SH-SY5Y (cell line): ENCODE measurements at regions not wholly inside any gene's neighbourhood (a gene's known extent, or its start where the extent isn't known, plus 50 kb on each side); places are given as distances from the start of the nearest gene placed in this dataset.

Experiments
- GATA2 ChIP-seq: IDR thresholded peaks from 2 replicates; pipeline ENCODE4 v1.6.1; 2011; ENCODE audit warnings: mild to moderate bottlenecking, low read depth, low read length
- GATA3 ChIP-seq: IDR thresholded peaks from 2 replicates; pipeline ENCODE4 v1.6.1; 2011; ENCODE audit warnings: low read depth, mild to moderate bottlenecking, low read length, moderate library complexity

DNA sequence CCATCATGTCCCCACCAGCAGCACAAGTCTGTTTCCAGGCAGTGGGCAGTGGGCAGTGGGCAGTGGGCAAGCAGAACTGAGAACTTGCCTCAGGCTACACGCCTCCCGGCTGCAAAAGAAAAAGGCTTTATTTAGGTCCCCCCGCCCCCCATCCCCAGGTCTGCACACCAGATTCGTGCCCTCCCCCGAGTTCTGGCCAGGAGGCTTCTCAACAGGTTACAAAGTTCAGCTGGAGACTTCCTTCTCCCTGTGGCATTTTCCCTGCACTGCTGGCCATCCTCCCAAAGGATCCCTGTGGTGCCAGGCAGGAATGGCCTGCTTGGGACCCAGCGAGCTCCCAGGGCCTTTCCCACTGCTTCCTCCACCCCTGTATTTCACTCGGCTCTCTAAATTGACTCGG, 97.0 kb upstream of the TRIM2 start:
- TF ChIP-seq GATA2 (no peak), GATA3 (no peak)

- TF ChIP-seq GATA3: no peak
- no peak for TF ChIP-seq GATA2
Observed at GRCh38 chr4:153109296-153109849, 94.9 kb upstream of the TRIM2 start.

- TF ChIP-seq GATA3: no peak
- TF ChIP-seq GATA2: no peak
Observed at GRCh38 chr4:153110739-153111138, 93.5 kb upstream of the TRIM2 start.

GRCh38 chr4:153111426-153112040, 92.7 kb upstream of the TRIM2 start:
- TF ChIP-seq GATA3 (no peak), GATA2 (no peak)

DNA sequence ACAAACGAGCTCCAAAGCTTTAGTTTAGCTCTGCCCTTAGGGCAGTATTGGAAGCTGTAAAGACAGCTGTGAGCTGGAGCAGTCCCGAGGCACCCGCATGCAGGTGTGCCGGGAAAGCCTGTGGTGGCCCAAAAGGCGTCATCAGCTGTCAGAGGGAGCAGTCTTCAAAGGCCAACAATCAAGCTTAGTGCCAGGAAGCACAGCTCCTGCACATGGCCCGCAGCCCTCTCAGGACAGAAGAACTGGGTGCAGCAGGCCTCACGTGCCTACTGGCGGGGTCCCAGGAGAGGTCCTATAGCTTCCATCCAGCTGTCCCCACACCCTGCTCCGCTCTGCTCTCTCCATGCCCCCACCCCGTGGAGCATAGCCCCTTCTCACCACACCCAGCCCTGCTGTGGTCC, 92.2 kb upstream of the TRIM2 start:
- no peak for TF ChIP-seq GATA2
- TF ChIP-seq GATA3: no peak

DNA sequence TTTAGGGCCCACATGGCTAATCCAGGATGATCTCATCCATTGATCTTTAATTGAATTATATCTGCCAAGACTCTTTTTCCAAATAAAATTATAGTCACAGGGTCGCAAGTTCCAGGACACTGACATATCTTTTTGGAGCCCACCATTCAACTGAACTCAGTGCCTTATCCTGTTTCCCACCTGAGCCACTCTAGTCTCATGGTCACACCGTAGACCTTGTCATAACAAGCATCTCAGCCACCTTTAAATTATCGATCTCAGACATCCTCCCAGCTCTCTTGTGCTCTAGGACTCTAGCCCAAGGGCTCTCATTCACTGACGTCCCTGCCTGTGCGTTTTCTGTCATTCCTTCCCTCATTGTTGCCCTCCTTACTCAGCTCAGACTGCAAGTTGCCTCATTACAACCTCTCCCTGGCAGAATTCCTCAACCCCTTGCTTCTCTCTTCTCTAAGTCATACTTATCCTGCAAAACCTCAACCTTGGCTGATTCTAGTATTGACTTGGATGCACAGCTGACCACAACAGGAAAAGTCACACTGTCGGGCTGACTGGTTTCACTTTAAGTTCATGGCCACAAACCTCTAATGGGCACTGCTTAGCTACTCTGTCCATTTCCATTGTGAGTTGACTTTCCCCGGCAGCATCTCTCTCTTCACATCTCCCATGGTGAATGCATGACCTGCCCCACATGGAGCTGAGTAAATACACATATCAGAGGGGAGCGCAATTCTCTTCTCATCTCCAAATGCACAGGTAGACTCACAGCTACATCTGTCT, 91.0 kb upstream of the TRIM2 start:
- TF ChIP-seq GATA2 (no peak), GATA3 (no peak)

- TF ChIP-seq GATA2: no peak
- no peak for TF ChIP-seq GATA3
Observed at GRCh38 chr4:153113838-153114105, 90.5 kb upstream of the TRIM2 start.

GRCh38 chr4:153114771-153115321, 89.4 kb upstream of the TRIM2 start:
- TF ChIP-seq GATA2 (no peak), GATA3 (no peak)

DNA sequence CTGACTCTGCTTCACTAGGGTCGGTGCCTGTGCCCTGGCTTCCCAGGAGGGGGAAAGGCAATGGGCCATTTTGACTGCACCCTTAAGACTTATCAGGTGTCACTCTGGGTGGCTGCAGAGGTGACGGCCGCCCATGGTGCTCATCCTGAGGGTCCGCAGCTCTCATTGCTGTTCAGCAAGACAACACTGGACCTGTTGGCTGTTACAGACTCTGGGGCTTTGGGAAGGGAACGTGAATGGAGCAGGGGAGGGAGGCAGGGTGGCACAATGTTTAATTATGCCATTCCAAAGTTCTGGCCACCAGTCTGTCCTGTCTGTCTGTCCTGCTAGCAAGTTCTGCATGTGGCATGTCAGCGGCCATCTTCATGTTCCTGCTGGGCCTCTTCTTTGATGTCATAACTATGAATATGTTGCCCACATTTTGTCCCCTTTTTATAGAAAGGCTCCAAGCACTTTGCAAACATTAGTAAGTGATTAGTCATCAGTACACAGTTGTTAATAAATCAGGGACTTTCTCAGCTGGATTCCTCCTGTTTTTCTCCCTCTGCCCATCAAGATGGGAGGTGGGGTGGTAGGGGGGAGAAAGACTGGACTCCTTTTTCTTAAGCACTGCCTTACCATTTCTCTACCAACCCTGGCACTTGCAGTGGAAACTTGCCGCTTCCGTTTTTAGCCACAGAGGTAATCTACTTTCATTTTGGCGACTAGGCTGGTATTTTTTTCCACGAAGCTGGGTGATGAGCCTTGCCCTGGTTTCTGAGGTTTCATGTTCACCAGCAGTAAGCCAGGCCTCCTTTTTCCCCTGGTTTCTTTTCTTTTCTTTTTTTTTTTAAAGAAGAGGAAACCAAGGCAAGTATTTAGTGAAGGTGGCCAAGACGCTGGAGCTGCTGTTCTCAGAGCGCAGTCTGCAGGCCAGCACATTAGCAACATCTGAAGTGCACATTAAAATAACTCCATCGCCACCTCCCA, 88.6 kb upstream of the TRIM2 start:
- TF ChIP-seq GATA3 (no peak), GATA2 (no peak)

- no peak for TF ChIP-seq GATA3
- no peak for TF ChIP-seq GATA2
Observed at GRCh38 chr4:153116291-153116680, 88.0 kb upstream of the TRIM2 start.

DNA sequence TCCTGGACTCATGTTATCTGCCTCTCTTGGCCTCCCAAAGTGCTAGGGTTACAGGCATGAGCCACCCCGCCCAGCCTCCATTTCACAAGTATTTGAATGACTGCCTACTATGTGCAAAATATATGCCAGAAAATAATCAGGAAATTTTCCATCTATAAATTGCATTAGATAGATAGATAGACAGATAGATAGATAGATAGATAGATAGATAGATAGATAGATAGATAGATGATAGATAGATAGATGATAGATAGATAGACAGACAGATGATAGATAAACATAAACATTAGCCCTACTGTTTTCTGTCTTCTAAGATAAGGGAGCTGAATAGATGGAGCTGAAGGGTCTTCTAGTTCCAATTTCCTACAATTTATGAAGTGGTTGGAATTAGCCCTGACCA, 87.4 kb upstream of the TRIM2 start:
- TF ChIP-seq GATA3: no peak
- no peak for TF ChIP-seq GATA2

DNA sequence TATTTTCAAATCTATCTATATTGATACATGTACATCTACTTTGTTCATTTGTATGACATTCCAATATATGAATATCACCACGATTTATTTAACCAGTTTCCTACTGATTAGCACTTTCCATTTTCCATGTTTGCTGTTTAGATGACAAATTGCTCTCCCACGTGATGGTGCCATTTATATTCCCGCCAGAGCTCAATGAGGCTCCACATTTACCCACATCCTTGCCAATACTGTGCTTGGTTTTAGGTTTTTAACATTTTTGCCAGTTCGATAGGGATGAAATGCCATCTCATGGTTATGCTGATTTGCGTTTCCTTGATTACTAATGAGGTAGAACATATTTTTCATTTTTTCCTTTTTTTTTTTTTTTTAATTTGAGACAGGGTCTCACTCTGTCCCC, 86.7 kb upstream of the TRIM2 start:
- TF ChIP-seq GATA2 (no peak), GATA3 (no peak)

DNA sequence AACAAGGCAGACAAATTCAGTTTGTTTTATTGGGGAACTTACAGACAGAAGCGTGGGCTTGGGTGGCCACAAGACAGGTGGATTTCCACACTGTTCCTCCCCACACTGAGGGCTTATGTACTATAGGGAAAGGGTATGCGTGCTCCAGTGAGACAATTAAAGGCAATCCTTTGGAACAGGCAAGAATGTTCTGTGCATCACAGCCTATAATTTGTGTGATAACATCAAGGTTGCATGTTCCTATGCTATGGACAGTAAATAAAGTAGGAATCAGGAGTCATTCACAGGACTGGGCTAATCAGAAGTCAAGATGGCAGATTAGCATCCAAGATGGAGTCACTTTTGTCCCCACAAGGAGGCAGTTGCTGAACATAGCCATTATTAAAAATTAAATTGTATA, 84.6 kb upstream of the TRIM2 start:
- TF ChIP-seq GATA3: no peak
- TF ChIP-seq GATA2: peak; percentile 11; the same call in 1 of the 2 replicates

GRCh38 chr4:153120235-153120634, 84.0 kb upstream of the TRIM2 start:
- TF ChIP-seq GATA2 (no peak), GATA3 (no peak)
